Activated T-cell treated with anti-CD3 and anti-CD28 coated beads, Interleukin-2, amount 50 U/mL, for 72 hours (primary cell): ENCODE measurements at regions not wholly inside any gene's neighbourhood (a gene's known extent, or its start where the extent isn't known, plus 50 kb on each side); places are given as distances from the start of the nearest gene placed in this dataset.
"Not testable (repeated sequence)": the region's sequence is repeated elsewhere in the genome, so short reads cannot be mapped to it uniquely, and the experiment has no call there.

Source experiments
- ATAC-seq, 2 donors: fragments of 150-1000 bp; cut with Tn5 transposase; replicated peaks in 1 of 2; 2 replicates each; pipeline ENCODE4 v1.10.0; 2021; ENCODE audit warnings: moderate library complexity in 2 of 2, mild to moderate bottlenecking in 1 of 2
- DNase-seq, 2 donors: peaks; one replicate each; pipeline ENCODE4 v3.0.0; 2021 to 2022; ENCODE audit warnings: mixed read lengths in 1 of 2
- H3K27ac Mint-ChIP-seq: one replicate; pipeline ENCODE4 v1.8.0; 2022; ENCODE audit warnings: mild to moderate bottlenecking, moderate library complexity, mixed read lengths
- H3K27me3 Mint-ChIP-seq: one replicate; pipeline ENCODE4 v1.8.0; 2022; ENCODE audit warnings: low read depth, mixed read lengths
- H3K36me3 Mint-ChIP-seq, 2 donors: one replicate each; pipeline ENCODE4 v1.8.0; 2022; ENCODE audit warnings: mixed read lengths in 2 of 2, mild to moderate bottlenecking in 1 of 2; ENCODE audit not compliant: insufficient read depth in 2 of 2
- H3K4me1 Mint-ChIP-seq: one replicate; pipeline ENCODE4 v1.8.0; 2022; ENCODE audit warnings: low read depth, mixed read lengths
- H3K4me3 Mint-ChIP-seq, 2 donors: one replicate each; pipeline ENCODE4 v1.8.0; 2022; ENCODE audit warnings: mild to moderate bottlenecking in 2 of 2, mixed read lengths in 2 of 2, moderate library complexity in 2 of 2
- H3K9me3 Mint-ChIP-seq, 2 donors: one replicate each; pipeline ENCODE4 v1.8.0; 2022; ENCODE audit warnings: mixed read lengths in 2 of 2

DNA sequence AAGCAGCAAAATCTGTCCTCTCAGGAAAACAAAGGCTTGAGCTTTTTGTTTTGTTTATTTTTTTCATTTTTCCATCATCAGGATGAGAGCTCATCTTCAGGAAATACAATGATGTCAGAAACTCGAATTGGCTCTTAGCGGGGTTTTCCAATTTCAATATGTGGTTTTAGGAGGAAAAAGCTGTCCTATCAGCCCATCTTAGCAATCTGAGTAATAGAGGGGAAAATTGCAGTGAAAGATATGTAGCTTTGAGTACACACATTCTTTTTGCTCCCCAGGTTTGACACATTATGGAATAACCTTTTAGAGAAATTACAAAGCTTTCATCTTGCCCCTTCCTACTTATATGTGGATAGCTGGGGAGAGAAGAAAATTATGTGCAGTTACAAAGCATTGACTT lies 113.6 kb upstream of the MYO3A start:
- Mint-ChIP-seq H3K4me1 (peaks cover 6% of the 10 kb centered on the region), H3K36me3 (no peaks in the 10 kb centered on the region), H3K27me3 (peaks cover 5% of the 10 kb centered on the region), H3K4me3 (peak overlapping the region; percentile 3 to 72), H3K27ac (peak overlapping the region; percentile 15), H3K9me3 (peaks cover 1% of the 10 kb centered on the region in 2 donors)
- ATAC-seq (no peak), DNase-seq (no peak)

DNA sequence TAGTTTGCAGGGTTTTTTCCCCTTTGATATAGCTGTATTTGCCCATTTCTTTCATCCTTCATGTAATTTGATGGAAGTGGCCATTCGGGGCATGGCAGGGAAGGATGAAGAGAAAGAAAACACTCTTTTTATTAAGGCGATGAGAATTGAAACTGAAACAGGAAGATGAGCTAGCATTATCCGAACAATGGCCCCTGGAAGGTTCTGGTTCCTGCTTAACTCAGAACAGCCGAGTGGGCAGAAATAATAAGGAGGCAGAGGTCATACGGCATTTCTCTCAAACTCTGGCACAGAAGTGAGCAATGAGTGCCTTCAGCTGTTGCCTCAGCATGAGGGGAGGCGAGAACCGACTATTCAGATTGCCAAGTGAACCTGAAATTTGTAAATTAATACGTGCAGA lies 113.2 kb upstream of the MYO3A start:
- Mint-ChIP-seq H3K4me3 (peak overlapping the region; percentile 3 to 72), H3K27me3 (peaks cover 5% of the 10 kb centered on the region), H3K4me1 (peaks cover 6% of the 10 kb centered on the region), H3K36me3 (no peaks in the 10 kb centered on the region), H3K27ac (peak overlapping the region; percentile 15), H3K9me3 (peaks cover 1% of the 10 kb centered on the region in 2 donors)
- ATAC-seq (no peak), DNase-seq (no peak)

DNA sequence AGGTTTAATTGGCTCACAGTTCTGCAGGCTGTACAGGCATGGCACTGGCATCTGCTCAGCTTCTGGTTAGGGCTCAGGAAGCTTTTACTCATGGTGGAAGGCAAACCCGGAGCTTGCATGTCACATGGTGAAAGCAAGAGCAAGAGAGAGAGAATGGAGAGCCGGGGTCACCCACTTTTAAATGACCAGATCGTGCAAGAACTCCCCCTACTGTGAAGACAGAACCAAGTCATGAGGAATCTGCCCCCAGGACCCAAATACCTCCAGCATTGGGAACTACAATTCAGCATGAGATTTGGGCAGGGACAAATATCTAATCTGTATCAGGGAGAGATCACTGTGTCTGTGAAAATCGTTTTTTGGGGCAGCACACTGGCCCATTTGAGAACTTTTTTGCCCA lies 110.0 kb upstream of the MYO3A start:
- DNase-seq, result no peak
- peaks cover 6% of the 10 kb centered on the region for H3K4me1 Mint-ChIP-seq

DNA sequence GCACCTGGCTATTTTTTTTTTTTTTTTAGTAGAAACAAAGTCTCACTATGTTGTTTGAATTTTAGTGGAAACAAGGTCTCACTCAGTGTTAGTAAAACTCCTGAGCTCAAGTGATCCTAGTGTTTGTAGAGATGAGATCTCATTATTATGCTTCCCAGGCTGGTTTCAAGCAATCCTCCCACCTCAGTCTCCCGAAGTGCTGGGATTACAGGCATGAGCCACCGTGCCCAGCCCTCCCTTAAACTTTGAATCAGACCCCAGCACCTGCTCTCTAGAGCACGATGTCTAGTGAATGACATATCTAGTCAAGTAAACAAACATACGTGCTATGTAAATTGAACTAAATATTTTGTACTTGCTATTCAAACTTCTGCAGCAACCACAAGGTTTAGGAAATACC lies 105.6 kb upstream of the MYO3A start:
- Mint-ChIP-seq H3K36me3 (no peaks in the 10 kb centered on the region), H3K4me3 (no peak overlapping the region), H3K27me3 (peaks cover 8% of the 10 kb centered on the region), H3K27ac (no peak overlapping the region), H3K9me3 (peaks cover 0 to 2% of the 10 kb centered on the region in 2 donors), H3K4me1 (no peaks in the 10 kb centered on the region)
- ATAC-seq (no peak), DNase-seq (no peak)

More for the DNA sequence above, 110.0 kb upstream of the MYO3A start:
- no peaks in the 10 kb centered on the region for H3K36me3 Mint-ChIP-seq
- peaks cover 8% of the 10 kb centered on the region for H3K27me3 Mint-ChIP-seq
- peaks cover 1% of the 10 kb centered on the region in 2 donors for H3K9me3 Mint-ChIP-seq
- ATAC-seq, result no peak
- no peak overlapping the region for H3K4me3 Mint-ChIP-seq
- no peak overlapping the region for H3K27ac Mint-ChIP-seq

DNA sequence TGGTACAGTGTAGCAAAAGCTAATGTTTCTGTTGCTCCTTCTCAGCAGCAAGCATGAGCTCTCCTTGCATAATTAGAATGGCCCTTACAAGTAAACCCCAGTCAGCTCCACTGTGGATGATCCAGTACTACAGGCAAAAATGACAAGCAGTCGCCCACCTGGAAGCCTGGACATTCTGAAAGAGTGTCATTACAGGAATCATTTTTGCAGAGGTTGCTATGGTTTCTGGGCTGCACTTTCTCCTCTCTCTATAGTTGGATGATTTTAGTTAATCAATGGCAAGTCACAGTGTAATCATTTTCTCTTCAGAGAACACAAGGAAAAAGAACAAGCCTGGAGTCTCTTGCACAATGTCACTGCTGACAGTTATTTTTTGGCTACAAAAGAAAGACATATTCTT lies 102.9 kb upstream of the MYO3A start:
- no peaks in the 10 kb centered on the region for H3K4me1 Mint-ChIP-seq
- H3K36me3 Mint-ChIP-seq, result no peaks in the 10 kb centered on the region
- ATAC-seq (no peak), DNase-seq (no peak)
- no peak overlapping the region for H3K27ac Mint-ChIP-seq
- H3K27me3 Mint-ChIP-seq, result peaks cover 8% of the 10 kb centered on the region
- H3K4me3 Mint-ChIP-seq, result no peak overlapping the region
- peaks cover 4 to 5% of the 10 kb centered on the region in 2 donors for H3K9me3 Mint-ChIP-seq

DNA sequence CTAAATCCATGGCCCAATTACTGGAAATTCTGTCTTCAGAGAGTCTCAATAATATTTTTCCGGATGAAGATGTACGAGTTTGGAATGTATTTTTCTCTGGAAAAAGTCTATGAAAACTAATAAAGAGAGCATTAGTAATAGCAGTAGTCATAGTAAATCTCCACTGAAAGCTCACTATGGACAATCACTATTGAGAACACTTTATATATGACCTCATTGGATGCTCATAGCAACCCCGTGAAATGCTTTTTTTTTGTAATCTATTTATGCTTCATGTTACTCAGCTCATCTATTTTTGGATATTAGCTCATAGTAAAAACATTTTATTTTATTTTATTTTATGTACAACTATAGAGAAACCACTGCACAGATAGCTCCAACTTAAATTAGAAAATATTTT lies 94.3 kb upstream of the MYO3A start:
- Mint-ChIP-seq H3K4me1 (no peaks in the 10 kb centered on the region), H3K27ac (no peak overlapping the region), H3K9me3 (peaks cover 4 to 5% of the 10 kb centered on the region in 2 donors), H3K27me3 (peaks cover 13% of the 10 kb centered on the region), H3K36me3 (no peaks in the 10 kb centered on the region), H3K4me3 (no peak overlapping the region)
- DNase-seq (no peak), ATAC-seq (no peak)

DNA sequence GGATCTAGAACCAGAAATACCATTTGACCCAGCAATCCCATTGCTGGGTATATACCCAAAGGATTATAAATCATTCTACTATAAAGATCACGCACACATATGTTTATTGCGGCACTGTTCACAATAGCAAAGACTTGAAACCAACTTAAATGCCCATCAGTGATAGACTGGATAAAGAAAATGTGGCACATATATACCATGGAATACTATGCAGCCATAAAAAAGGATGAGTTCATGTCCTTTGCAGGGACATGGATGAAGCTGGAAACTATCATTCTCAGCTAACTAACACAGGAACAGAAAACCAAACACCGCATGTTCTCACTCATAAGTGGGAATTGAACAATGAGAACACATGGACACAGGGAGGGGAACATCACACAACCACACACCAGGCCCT lies 93.2 kb upstream of the MYO3A start:
- H3K27me3 Mint-ChIP-seq, result peaks cover 13% of the 10 kb centered on the region
- DNase-seq, H3K9me3 Mint-ChIP-seq, H3K4me3 Mint-ChIP-seq, H3K27ac Mint-ChIP-seq, H3K36me3 Mint-ChIP-seq, ATAC-seq, H3K4me1 Mint-ChIP-seq: not testable (repeated sequence)

DNA sequence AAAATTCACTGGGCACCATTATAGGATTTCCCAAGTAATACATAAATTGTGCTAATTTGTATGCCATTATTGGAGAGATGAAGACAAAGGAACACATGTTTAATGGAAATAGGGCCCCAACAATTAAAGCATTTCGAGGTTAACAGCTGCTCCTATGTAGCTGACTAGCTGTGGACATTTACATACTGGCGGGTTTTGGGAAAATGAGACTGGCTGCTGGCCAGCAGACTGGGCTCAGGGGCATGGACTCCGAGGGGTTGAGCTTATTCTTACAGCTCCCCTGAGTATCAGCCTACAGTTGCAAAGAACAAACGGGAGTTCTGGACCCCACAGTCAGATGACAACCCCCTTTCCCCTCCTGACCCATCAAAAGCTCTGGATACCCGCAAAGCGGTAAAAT lies 91.9 kb upstream of the MYO3A start:
- H3K27ac Mint-ChIP-seq, result no peak overlapping the region

DNA sequence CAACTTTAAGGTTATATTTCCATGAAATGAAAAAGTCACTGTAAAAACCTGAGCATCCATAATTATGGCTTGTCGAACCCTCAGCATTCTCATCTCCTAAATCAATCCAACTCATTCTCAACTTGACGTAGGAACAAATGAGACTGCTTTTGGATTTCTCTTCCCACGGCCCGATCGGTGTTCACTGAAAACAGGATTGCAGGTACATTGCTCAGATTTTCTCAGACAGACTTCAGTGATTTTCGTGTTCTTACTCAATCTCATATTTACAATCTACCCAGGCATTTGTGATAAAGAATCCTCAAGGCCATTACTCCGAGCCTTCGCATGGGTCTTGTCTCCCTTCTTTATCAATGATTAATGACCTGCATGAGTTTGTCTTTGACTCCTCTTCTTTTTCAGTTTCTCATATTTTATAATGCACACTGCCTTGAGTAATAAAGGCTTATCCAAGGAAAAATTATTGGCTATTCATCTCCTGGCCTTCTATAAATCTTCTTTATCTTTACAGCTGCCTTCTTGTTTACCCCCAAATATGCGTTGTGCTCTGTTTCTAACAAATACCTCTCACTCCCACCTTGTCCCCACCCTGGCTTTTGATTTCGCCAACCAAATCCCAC lies 90.4 kb upstream of the MYO3A start:
- H3K27me3 Mint-ChIP-seq, result no peaks in the 10 kb centered on the region
- H3K4me3 Mint-ChIP-seq, result no peak overlapping the region
- DNase-seq (no peak), ATAC-seq (no peak)
- H3K27ac Mint-ChIP-seq, result no peak overlapping the region
- H3K4me1 Mint-ChIP-seq, result no peaks in the 10 kb centered on the region
- peaks cover 0 to 2% of the 10 kb centered on the region in 2 donors for H3K36me3 Mint-ChIP-seq
- H3K9me3 Mint-ChIP-seq, result peaks cover 0 to 2% of the 10 kb centered on the region in 2 donors

More for the DNA sequence above, 91.9 kb upstream of the MYO3A start:
- Mint-ChIP-seq H3K4me1 (no peaks in the 10 kb centered on the region), H3K4me3 (no peak overlapping the region), H3K27me3 (peaks cover 10% of the 10 kb centered on the region), H3K36me3 (no peaks in the 10 kb centered on the region), H3K9me3 (peaks cover 0 to 2% of the 10 kb centered on the region in 2 donors)
- DNase-seq (no peak), ATAC-seq (no peak)

DNA sequence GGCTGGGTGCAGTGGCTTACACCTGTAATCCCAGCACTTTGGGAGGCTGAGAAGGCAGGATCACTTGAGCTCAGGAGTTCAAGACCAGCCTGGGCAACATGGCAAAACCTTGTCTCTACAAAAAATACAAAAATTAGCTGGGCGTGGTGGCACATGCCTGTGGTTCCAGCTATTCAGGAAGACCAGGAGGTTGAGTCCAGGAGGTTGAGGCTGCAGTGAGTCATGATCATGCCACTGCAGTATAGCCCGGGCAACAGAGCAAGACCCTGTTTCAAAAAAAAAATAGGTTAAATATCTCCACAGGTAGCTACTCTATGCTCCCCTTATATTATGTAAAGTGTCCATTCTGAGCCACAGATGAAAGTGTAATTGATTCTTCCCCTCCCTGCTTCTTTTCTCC lies 89.3 kb upstream of the MYO3A start:
- not testable (repeated sequence) for H3K36me3 Mint-ChIP-seq, H3K4me3 Mint-ChIP-seq, H3K9me3 Mint-ChIP-seq, H3K27me3 Mint-ChIP-seq, DNase-seq, H3K4me1 Mint-ChIP-seq, H3K27ac Mint-ChIP-seq, ATAC-seq

DNA sequence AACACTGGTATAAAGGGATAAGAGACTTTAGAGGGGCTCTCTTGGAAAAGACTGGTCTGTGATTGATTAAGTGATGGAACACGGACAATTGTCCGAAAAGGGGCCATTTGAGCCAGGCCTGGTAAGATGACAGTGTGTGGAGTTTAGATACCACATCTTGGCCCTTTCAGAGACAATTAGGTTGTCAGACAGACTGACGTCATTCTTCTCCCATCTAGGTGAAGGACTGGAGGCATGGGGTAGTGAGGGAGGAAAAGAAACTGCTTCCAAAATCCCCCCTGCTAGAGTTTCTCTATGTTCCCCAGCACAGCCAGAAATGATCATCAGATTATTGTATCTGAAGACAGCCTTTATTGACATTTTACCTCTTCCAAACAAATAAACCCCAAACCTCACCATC lies 84.8 kb upstream of the MYO3A start:
- DNase-seq (no peak), ATAC-seq (no peak)
- Mint-ChIP-seq H3K27ac (no peak overlapping the region), H3K4me1 (no peaks in the 10 kb centered on the region), H3K4me3 (no peak overlapping the region), H3K36me3 (peaks cover 0 to 3% of the 10 kb centered on the region in 2 donors), H3K9me3 (no peaks in the 10 kb centered on the region), H3K27me3 (peaks cover 6% of the 10 kb centered on the region)

DNA sequence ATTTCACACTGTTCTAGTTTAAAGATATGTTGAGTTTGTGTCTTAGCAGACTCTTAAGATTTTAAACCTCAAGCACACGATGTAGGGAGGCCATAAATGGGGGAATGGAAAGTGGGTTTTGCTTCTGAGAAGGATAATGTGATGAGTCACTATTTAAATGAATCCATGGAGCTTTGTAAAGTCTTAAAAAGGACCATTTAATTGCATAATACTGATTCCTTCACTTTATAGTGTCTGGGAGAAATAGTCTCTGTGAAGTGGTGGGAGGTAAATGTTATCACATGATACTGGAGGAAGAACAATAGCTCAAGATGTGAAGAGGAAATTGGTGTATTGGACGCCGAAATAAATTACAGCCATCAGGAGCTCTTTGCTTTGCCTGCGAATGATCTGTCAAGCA lies 84.0 kb upstream of the MYO3A start:
- DNase-seq, result no peak
- no peak overlapping the region for H3K27ac Mint-ChIP-seq
- no peaks in the 10 kb centered on the region for H3K9me3 Mint-ChIP-seq
- H3K27me3 Mint-ChIP-seq, result peaks cover 6% of the 10 kb centered on the region
- no peak for ATAC-seq
- H3K36me3 Mint-ChIP-seq, result peaks cover 0 to 3% of the 10 kb centered on the region in 2 donors
- no peak overlapping the region for H3K4me3 Mint-ChIP-seq
- no peaks in the 10 kb centered on the region for H3K4me1 Mint-ChIP-seq

DNA sequence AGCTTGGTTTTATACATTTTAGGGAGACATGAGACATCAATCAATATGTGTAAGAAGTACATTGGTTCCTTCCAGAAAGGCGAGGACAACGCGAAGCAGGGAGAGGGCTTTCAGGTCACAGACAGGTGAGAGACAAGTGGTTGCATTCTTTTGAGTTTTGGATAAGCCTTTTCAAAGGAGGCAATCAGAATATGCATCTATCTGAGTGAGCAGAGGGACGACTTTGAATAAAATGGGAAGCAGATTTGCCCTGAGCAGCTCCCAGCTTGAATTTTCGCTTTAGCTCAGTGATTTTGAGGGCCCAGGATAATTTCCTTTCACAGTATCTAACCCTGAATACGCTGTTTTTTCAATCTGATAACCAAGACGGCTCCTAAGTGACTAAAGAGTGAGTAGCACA lies 82.5 kb upstream of the MYO3A start:
- Mint-ChIP-seq H3K36me3 (peaks cover 0 to 3% of the 10 kb centered on the region in 2 donors), H3K4me3 (no peak overlapping the region), H3K27ac (no peak overlapping the region), H3K4me1 (no peaks in the 10 kb centered on the region), H3K9me3 (no peaks in the 10 kb centered on the region), H3K27me3 (peaks cover 6% of the 10 kb centered on the region)
- no peak for DNase-seq
- no peak for ATAC-seq

DNA sequence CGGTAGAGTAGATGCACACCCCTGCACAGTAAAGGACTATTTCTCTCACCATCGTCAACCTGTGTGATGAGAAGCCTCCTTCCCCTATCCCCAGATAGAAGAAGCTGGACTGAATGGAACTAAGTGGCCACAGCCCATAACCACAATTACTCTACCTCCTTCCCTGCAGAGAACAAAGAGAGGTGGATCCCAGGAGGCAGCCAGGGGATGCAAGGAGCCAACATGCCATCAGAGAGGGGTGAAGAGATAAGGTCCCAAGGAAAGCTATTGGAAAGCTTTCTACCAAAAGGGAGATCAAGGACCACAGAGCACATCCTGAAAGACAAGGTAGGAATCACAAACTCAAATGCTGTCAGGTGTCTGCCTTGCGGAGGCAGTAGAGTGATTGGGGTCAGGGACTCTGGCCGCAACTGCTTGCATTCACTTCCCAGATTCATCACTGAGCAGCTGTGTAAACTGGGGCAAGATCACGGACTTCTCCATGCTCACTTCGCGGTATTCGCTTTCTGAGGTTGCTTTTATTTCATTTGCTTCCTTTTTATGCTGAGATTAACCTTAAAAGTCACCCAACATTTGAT lies 81.6 kb upstream of the MYO3A start:
- no peak for ATAC-seq
- Mint-ChIP-seq H3K27me3 (peaks cover 6% of the 10 kb centered on the region), H3K36me3 (peaks cover 0 to 3% of the 10 kb centered on the region in 2 donors), H3K27ac (no peak overlapping the region), H3K9me3 (no peaks in the 10 kb centered on the region), H3K4me1 (no peaks in the 10 kb centered on the region), H3K4me3 (no peak overlapping the region)
- no peak for DNase-seq
